ENCODE measurements at regions not wholly inside any gene's neighbourhood (a gene's known extent, or its start where the extent isn't known, plus 50 kb on each side); places are given as distances from the start of the nearest gene placed in this dataset.
"Not testable (repeated sequence)": the region's sequence is repeated elsewhere in the genome, so short reads cannot be mapped to it uniquely, and the experiment has no call there.

DNA sequence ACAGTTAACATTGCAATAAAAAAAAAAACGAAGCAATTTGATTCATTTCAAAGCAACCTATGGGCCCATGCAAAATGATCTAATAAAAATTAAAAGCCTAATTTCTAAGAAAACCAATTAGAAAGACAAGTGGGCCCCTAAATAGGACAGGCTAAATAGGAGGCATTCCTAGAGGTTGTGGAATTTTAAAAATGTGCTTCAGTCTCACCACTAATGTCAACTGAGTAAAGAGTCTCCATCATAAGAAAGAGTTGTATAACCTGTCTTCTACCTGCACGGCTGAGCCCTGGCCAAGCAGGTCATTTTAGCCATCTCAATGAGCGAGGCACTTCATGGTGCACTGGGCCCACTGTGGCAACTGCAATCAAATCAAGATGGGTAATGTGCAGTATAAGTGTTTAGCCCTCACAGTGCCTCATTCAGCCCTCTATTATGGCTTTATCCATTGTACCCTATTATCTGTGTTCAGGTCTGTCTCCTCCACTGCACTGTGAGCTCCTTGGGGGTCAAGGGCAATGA lies 76.4 kb downstream of the PRSS23 start:
- no peaks in the 10 kb centered on the region for H3K27me3 Mint-ChIP-seq
- no peaks in the 10 kb centered on the region for H3K36me3 Mint-ChIP-seq
- ATAC-seq (ENCODE audit: low read depth in 2 of 2), result no peak
- no peak overlapping the region for H3K27ac Mint-ChIP-seq
- no peak for DNase-seq
- Histone ChIP-seq H3K27ac (ENCODE audit: insufficient read depth, low read length, poor library complexity, severe bottlenecking) (no peak overlapping the region), H3K36me3 (ENCODE audit: control insufficient read depth, insufficient read depth, low read length) (no peaks in the 10 kb centered on the region), H3K9me3 (ENCODE audit: control insufficient read depth in 2 of 2, low read length in 2 of 2) (no peaks in the 10 kb centered on the region), H3K4me3 (ENCODE audit: low read depth, low read length) (no peak overlapping the region), H3K27me3 (ENCODE audit: control insufficient read depth, insufficient read depth, low read length) (no peaks in the 10 kb centered on the region), H3K4me1 (ENCODE audit: control insufficient read depth, insufficient read depth, low read length, poor library complexity, severe bottlenecking) (no peaks in the 10 kb centered on the region)
- H3K4me1 Mint-ChIP-seq, result no peaks in the 10 kb centered on the region
- H3K4me3 Mint-ChIP-seq, result no peak overlapping the region
- peaks cover 0 to 1% (median 0%) of the 10 kb centered on the region in 7 donors for H3K9me3 Mint-ChIP-seq

DNA sequence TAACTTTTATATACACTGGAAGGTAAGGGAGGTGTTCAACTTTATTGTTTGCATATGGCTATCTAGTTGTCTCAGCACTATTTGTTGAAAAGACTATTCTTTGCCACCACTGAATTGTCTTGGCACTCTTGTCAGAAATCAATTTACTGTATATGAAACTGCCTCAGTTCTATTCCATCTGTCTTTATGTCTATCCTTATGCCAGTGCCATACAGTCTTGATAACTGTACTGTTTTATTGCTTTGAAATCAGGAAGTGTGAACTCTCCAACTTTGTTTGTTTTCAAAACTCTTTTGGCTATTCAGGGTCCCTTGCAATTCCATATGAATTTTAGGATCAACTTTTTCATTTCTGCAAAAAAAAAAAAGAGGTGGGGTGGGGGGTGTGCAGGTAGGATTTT lies 77.2 kb downstream of the PRSS23 start:
- no peaks in the 10 kb centered on the region for H3K27me3 ChIP-seq (ENCODE audit: control insufficient read depth, insufficient read depth, low read length)
- DNase-seq, result no peak
- Mint-ChIP-seq H3K4me3 (no peak overlapping the region), H3K4me1 (no peaks in the 10 kb centered on the region), H3K27me3 (no peaks in the 10 kb centered on the region), H3K27ac (no peak overlapping the region), H3K9me3 (peaks cover 0 to 2% (median 0%) of the 10 kb centered on the region in 7 donors), H3K36me3 (no peaks in the 10 kb centered on the region)
- no peak overlapping the region for H3K4me3 ChIP-seq (ENCODE audit: low read depth, low read length)
- no peaks in the 10 kb centered on the region for H3K4me1 ChIP-seq (ENCODE audit: control insufficient read depth, insufficient read depth, low read length, poor library complexity, severe bottlenecking)
- no peaks in the 10 kb centered on the region for H3K9me3 ChIP-seq (ENCODE audit: control insufficient read depth in 2 of 2, low read length in 2 of 2)
- ATAC-seq (ENCODE audit: low read depth in 2 of 2), result no peak
- no peak overlapping the region for H3K27ac ChIP-seq (ENCODE audit: insufficient read depth, low read length, poor library complexity, severe bottlenecking)
- H3K36me3 ChIP-seq (ENCODE audit: control insufficient read depth, insufficient read depth, low read length), result no peaks in the 10 kb centered on the region

DNA sequence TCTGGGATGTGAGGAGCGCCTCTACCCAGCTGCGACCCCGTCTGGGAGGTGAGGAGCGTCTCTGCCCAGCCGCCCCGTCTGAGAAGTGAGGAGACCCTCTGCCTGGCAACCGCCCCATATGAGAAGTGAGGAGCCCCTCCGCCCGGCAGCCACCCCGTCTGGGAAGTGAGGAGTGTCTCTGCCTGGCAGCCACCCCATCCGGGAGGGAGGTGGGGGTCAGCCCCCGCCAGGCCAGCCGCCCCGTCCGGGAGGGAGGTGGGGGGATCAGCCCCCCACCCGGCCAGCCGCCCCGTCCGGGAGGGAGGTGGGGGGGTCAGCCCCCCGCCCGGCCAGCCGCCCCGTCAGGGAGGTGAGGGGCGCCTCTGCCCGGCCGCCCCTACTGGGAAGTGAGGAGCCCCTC lies 76.0 kb downstream of the FZD4 start:
- not testable (repeated sequence) for H3K27me3 ChIP-seq (ENCODE audit: control insufficient read depth, insufficient read depth, low read length); H3K9me3 ChIP-seq (ENCODE audit: control insufficient read depth in 2 of 2, low read length in 2 of 2); H3K27me3 Mint-ChIP-seq; H3K27ac Mint-ChIP-seq; H3K4me1 ChIP-seq (ENCODE audit: control insufficient read depth, insufficient read depth, low read length, poor library complexity, severe bottlenecking); H3K27ac ChIP-seq (ENCODE audit: insufficient read depth, low read length, poor library complexity, severe bottlenecking); H3K4me1 Mint-ChIP-seq; DNase-seq; ATAC-seq (ENCODE audit: low read depth in 2 of 2); H3K36me3 ChIP-seq (ENCODE audit: control insufficient read depth, insufficient read depth, low read length); H3K4me3 ChIP-seq (ENCODE audit: low read depth, low read length); H3K9me3 Mint-ChIP-seq; H3K4me3 Mint-ChIP-seq; H3K36me3 Mint-ChIP-seq

DNA sequence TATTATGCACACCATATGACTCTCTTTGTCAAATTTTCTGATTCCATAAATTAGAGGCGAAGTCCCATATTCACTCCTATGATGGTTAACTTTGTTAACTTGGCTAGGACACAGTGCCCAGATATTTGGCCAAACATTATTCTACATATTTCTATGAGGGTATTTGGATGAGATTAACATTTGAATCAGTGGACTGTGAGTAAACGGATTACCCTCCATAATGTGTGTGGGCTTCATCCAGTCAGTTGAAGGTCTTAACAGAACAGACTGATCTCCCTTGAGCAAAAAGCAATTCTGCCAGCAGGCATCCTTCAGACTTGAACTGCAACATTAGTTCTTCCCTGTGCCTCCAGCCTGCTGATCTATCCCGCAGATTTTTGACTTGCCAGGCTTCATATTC lies 69.9 kb downstream of the FZD4 start:
- Histone ChIP-seq H3K4me3 (ENCODE audit: low read depth, low read length) (no peak overlapping the region), H3K9me3 (ENCODE audit: control insufficient read depth in 2 of 2, low read length in 2 of 2) (no peaks in the 10 kb centered on the region), H3K4me1 (ENCODE audit: control insufficient read depth, insufficient read depth, low read length, poor library complexity, severe bottlenecking) (no peaks in the 10 kb centered on the region), H3K27me3 (ENCODE audit: control insufficient read depth, insufficient read depth, low read length) (no peaks in the 10 kb centered on the region), H3K36me3 (ENCODE audit: control insufficient read depth, insufficient read depth, low read length) (no peaks in the 10 kb centered on the region), H3K27ac (ENCODE audit: insufficient read depth, low read length, poor library complexity, severe bottlenecking) (no peak overlapping the region)
- no peak for ATAC-seq (ENCODE audit: low read depth in 2 of 2)
- H3K27ac Mint-ChIP-seq, result no peak overlapping the region
- peaks cover 15% of the 10 kb centered on the region for H3K27me3 Mint-ChIP-seq
- H3K9me3 Mint-ChIP-seq, result peaks cover 0 to 2% (median 0%) of the 10 kb centered on the region in 7 donors
- no peak overlapping the region for H3K4me3 Mint-ChIP-seq
- no peak for DNase-seq
- H3K36me3 Mint-ChIP-seq, result no peaks in the 10 kb centered on the region
- no peaks in the 10 kb centered on the region for H3K4me1 Mint-ChIP-seq

DNA sequence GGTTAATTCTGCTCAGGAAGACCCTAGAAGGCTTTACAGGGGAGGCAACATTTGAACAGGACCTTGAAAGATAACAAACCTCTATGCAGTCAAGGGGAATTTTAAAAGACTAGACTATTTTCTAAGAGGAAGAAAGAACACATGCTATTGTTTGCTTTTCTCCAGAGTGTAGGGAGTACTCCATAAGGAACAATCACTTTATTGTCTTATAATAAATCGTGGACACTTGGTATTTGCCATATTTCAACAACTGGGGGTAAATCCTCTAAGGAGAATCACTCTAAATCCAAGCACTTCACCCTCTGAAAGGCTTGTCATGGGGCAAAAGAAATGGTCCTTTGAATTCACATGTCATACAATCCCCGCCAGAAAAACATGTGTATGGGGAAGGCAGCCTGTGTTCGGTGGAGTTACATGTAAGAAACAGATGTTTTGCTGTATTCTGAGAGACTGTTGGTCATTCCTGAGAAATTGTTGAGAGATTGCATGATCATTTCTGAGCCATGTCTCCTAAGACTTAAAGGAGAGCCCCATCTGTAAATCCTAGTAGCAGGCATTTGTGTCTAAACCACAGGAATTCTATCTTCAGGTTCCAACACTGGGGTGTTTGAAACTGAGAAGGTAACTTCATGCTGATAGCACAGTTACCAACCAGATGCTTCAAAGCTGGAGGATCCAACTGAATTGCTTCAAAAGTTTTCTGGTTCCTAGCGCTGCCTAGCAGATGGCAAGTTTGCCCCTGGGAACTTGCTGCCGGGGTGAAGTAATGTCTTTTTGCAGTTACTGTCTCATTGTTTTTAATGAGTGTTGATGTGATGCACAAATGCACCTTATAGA lies 66.8 kb downstream of the FZD4 start:
- no peaks in the 10 kb centered on the region for H3K4me1 ChIP-seq (ENCODE audit: control insufficient read depth, insufficient read depth, low read length, poor library complexity, severe bottlenecking)
- H3K9me3 ChIP-seq (ENCODE audit: control insufficient read depth in 2 of 2, low read length in 2 of 2), result no peaks in the 10 kb centered on the region
- Mint-ChIP-seq H3K36me3 (no peaks in the 10 kb centered on the region), H3K9me3 (no peaks in the 10 kb centered on the region), H3K27me3 (peaks cover 15% of the 10 kb centered on the region), H3K27ac (no peak overlapping the region), H3K4me3 (no peak overlapping the region), H3K4me1 (no peaks in the 10 kb centered on the region)
- DNase-seq (no peak), ATAC-seq (ENCODE audit: low read depth in 2 of 2) (no peak)
- no peak overlapping the region for H3K4me3 ChIP-seq (ENCODE audit: low read depth, low read length)
- H3K27ac ChIP-seq (ENCODE audit: insufficient read depth, low read length, poor library complexity, severe bottlenecking), result no peak overlapping the region
- no peaks in the 10 kb centered on the region for H3K36me3 ChIP-seq (ENCODE audit: control insufficient read depth, insufficient read depth, low read length)
- H3K27me3 ChIP-seq (ENCODE audit: control insufficient read depth, insufficient read depth, low read length), result no peaks in the 10 kb centered on the region

DNA sequence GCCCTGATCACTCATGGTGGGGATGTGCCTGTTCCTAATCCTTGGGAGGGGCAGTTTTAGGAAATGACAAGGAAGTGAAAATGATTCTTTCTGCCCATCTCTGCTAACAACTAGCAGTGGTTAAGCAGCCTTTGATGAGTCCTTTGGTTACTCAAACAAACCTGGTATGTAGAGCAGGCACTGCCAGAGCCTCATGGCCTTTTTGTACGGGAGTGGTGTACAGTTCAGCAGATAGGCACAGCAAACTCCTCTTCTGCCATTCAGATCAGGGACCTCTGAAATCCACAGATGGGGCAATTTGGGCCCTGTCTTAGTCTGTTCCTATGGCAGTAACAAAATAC lies 66.2 kb downstream of the FZD4 start:
- Mint-ChIP-seq H3K27me3 (peaks cover 10% of the 10 kb centered on the region), H3K27ac (no peak overlapping the region), H3K4me3 (no peak overlapping the region), H3K36me3 (no peaks in the 10 kb centered on the region), H3K9me3 (no peaks in the 10 kb centered on the region), H3K4me1 (no peaks in the 10 kb centered on the region)
- DNase-seq (no peak), ATAC-seq (ENCODE audit: low read depth in 2 of 2) (no peak)
- Histone ChIP-seq H3K9me3 (ENCODE audit: control insufficient read depth in 2 of 2, low read length in 2 of 2) (no peaks in the 10 kb centered on the region), H3K4me1 (ENCODE audit: control insufficient read depth, insufficient read depth, low read length, poor library complexity, severe bottlenecking) (no peaks in the 10 kb centered on the region), H3K36me3 (ENCODE audit: control insufficient read depth, insufficient read depth, low read length) (no peaks in the 10 kb centered on the region), H3K27ac (ENCODE audit: insufficient read depth, low read length, poor library complexity, severe bottlenecking) (no peak overlapping the region), H3K4me3 (ENCODE audit: low read depth, low read length) (no peak overlapping the region), H3K27me3 (ENCODE audit: control insufficient read depth, insufficient read depth, low read length) (no peaks in the 10 kb centered on the region)

DNA sequence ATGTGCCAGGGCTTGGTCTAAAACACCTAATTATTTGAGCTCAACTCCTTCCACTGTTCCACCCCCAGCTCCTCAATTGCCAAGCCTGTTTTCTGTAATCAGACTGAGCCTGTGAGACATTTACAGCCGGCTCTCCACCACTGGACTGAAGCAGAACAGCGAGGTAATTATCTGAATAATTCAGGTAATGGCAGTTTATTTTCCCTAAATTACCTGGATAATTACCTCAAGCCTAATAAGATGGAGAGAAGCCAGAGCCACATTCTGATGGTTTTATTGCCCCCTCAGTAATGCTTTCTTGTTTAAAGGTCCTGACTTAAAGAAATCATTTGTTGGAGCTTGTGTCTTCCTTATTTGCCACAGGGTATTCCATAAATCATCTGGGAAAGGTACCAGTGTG lies 64.2 kb downstream of the FZD4 start:
- no peaks in the 10 kb centered on the region for H3K4me1 Mint-ChIP-seq
- H3K36me3 ChIP-seq (ENCODE audit: control insufficient read depth, insufficient read depth, low read length), result no peaks in the 10 kb centered on the region
- DNase-seq (no peak), ATAC-seq (ENCODE audit: low read depth in 2 of 2) (no peak)
- no peaks in the 10 kb centered on the region for H3K27me3 Mint-ChIP-seq
- peaks cover 0 to 2% (median 0%) of the 10 kb centered on the region in 7 donors for H3K9me3 Mint-ChIP-seq
- H3K4me3 Mint-ChIP-seq, result no peak overlapping the region
- no peaks in the 10 kb centered on the region for H3K9me3 ChIP-seq (ENCODE audit: control insufficient read depth in 2 of 2, low read length in 2 of 2)
- no peaks in the 10 kb centered on the region for H3K4me1 ChIP-seq (ENCODE audit: control insufficient read depth, insufficient read depth, low read length, poor library complexity, severe bottlenecking)
- H3K27me3 ChIP-seq (ENCODE audit: control insufficient read depth, insufficient read depth, low read length), result no peaks in the 10 kb centered on the region
- H3K4me3 ChIP-seq (ENCODE audit: low read depth, low read length), result no peak overlapping the region
- no peak overlapping the region for H3K27ac ChIP-seq (ENCODE audit: insufficient read depth, low read length, poor library complexity, severe bottlenecking)
- no peak overlapping the region for H3K27ac Mint-ChIP-seq
- H3K36me3 Mint-ChIP-seq, result no peaks in the 10 kb centered on the region

DNA sequence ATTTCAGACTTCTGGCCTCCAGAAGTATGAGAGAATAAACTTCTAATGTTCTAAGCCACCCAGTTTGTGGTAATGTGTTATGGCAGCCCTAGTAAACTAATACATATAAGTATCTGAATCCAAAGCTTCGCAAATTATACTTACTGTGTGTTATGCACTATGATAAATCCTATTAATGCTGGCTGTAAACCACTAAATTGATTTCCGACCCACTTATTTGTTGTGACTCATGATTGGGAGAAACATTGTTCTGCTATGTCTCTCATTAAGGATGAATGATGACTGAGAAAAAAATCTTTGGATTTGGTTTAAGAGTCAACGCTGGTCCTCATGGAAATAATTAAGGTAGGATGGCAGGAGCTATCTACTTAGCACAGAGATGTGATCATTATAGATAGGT lies 62.0 kb downstream of the FZD4 start:
- H3K27ac Mint-ChIP-seq, result no peak overlapping the region
- H3K4me3 Mint-ChIP-seq, result no peak overlapping the region
- peaks cover 0 to 2% (median 0%) of the 10 kb centered on the region in 7 donors for H3K9me3 Mint-ChIP-seq
- no peak for ATAC-seq (ENCODE audit: low read depth in 2 of 2)
- no peaks in the 10 kb centered on the region for H3K36me3 Mint-ChIP-seq
- Histone ChIP-seq H3K27ac (ENCODE audit: insufficient read depth, low read length, poor library complexity, severe bottlenecking) (no peak overlapping the region), H3K4me3 (ENCODE audit: low read depth, low read length) (no peak overlapping the region), H3K27me3 (ENCODE audit: control insufficient read depth, insufficient read depth, low read length) (no peaks in the 10 kb centered on the region), H3K4me1 (ENCODE audit: control insufficient read depth, insufficient read depth, low read length, poor library complexity, severe bottlenecking) (no peaks in the 10 kb centered on the region), H3K36me3 (ENCODE audit: control insufficient read depth, insufficient read depth, low read length) (no peaks in the 10 kb centered on the region), H3K9me3 (ENCODE audit: control insufficient read depth in 2 of 2, low read length in 2 of 2) (no peaks in the 10 kb centered on the region)
- DNase-seq, result no peak
- no peaks in the 10 kb centered on the region for H3K27me3 Mint-ChIP-seq
- no peaks in the 10 kb centered on the region for H3K4me1 Mint-ChIP-seq

Data from CD4-positive, CD25-positive, alpha-beta regulatory T cell (primary cell).